Neural cell (in vitro differentiated cells): ENCODE measurements at regions not wholly inside any gene's neighbourhood (a gene's known extent, or its start where the extent isn't known, plus 50 kb on each side); places are given as distances from the start of the nearest gene placed in this dataset.

ENCODE experiments used
- H2AFZ ChIP-seq: fragments of 200-600, 300-800 bp; sonication (generic), shearing (Covaris generic); 2 replicates; pipeline ENCODE4 v1.6.0; 2014; ENCODE audit warnings: low read depth, mild to moderate bottlenecking, antibody characterized with exemption, low read length, moderate library complexity
- H3F3A ChIP-seq: fragments of 200-600 bp; shearing (Covaris generic); 2 replicates; pipeline ENCODE4 v1.6.1; 2016; ENCODE audit warnings: mild to moderate bottlenecking, moderate library complexity, mixed read lengths, antibody characterized with exemption, low read length; ENCODE audit not compliant: insufficient read depth, poor library complexity, severe bottlenecking
- H3K27ac ChIP-seq: fragments of 200-600, 300-800 bp; sonication (generic), shearing (Covaris generic); 2 replicates; pipeline ENCODE4 v1.5.1; 2014; ENCODE audit warnings: mild to moderate bottlenecking, low read length, moderate library complexity
- H3K27me3 ChIP-seq: fragments of 300-800, 200-600 bp; sonication (generic), shearing (Covaris generic); 2 replicates; pipeline ENCODE4 v1.6.0; 2014; ENCODE audit warnings: mild to moderate bottlenecking, low read depth, low read length, moderate library complexity; ENCODE audit not compliant: insufficient read depth
- H3K36me3 ChIP-seq: fragments of 300-800, 200-600 bp; sonication (generic), shearing (Covaris generic); 2 replicates; pipeline ENCODE4 v1.5.1; 2014; ENCODE audit warnings: mild to moderate bottlenecking, antibody characterized with exemption, low read length, moderate library complexity; ENCODE audit not compliant: insufficient read depth
- H3K4me2 ChIP-seq: fragments of 300-800, 200-600 bp; sonication (generic), shearing (Covaris generic); 2 replicates; pipeline ENCODE4 v1.6.0; 2014; ENCODE audit warnings: mild to moderate bottlenecking, low read length
- H3K4me3 ChIP-seq: fragments of 300-800, 200-600 bp; sonication (generic), shearing (Covaris generic); 2 replicates; pipeline ENCODE4 v1.5.1; 2014; ENCODE audit warnings: mild to moderate bottlenecking, low read length, moderate library complexity
- H3K79me2 ChIP-seq: fragments of 200-600 bp; shearing (Covaris generic); replicated peaks from 2 replicates; pipeline ENCODE4 v1.6.0; 2014; ENCODE audit warnings: mild to moderate bottlenecking, low read length, moderate library complexity; ENCODE audit not compliant: insufficient read depth
- H3K9ac ChIP-seq: fragments of 300-800, 200-600 bp; sonication (generic), shearing (Covaris generic); 2 replicates; pipeline ENCODE4 v1.6.1; 2016; ENCODE audit warnings: mild to moderate bottlenecking, low read length, mixed read lengths
- H3K9me2 ChIP-seq: fragments of 200-600 bp; shearing (Covaris generic); 2 replicates; pipeline ENCODE4 v1.6.1; 2016; ENCODE audit warnings: mild to moderate bottlenecking, low read length, mixed read lengths; ENCODE audit not compliant: insufficient read depth
- H3K9me3 ChIP-seq: fragments of 200-600, 300-800 bp; sonication (generic), shearing (Covaris generic); 2 replicates; pipeline ENCODE4 v1.6.1; 2016; ENCODE audit warnings: mild to moderate bottlenecking, mixed run types, low read length, moderate library complexity, mixed read lengths
- H4K20me1 ChIP-seq: fragments of 200-600 bp; shearing (Covaris generic); 2 replicates; pipeline ENCODE4 v1.6.1; 2016; ENCODE audit warnings: mild to moderate bottlenecking, mixed run types; ENCODE audit not compliant: insufficient read depth
- CTCF ChIP-seq: fragments of 450-650 bp; IDR thresholded peaks from 2 replicates; pipeline ENCODE4 v1.5.1; 2014; ENCODE audit warnings: antibody characterized with exemption, mild to moderate bottlenecking, moderate library complexity; ENCODE audit not compliant: poor library complexity, severe bottlenecking
- EP300 ChIP-seq: fragments of 450-650 bp; conservative IDR thresholded peaks from 2 replicates; pipeline ENCODE4 v1.6.1; 2014; ENCODE audit warnings: antibody characterized with exemption, mild to moderate bottlenecking, moderate library complexity; ENCODE audit not compliant: poor library complexity, severe bottlenecking
- EZH2 ChIP-seq: fragments of 200-600, 300-800 bp; shearing (Covaris generic), sonication (generic); IDR thresholded peaks from 2 replicates; pipeline ENCODE4 v1.6.1; 2014; ENCODE audit warnings: antibody characterized with exemption, low read length, borderline replicate concordance, mild to moderate bottlenecking; ENCODE audit not compliant: insufficient read depth, poor library complexity, severe bottlenecking
- MXI1 ChIP-seq: fragments of 450-650 bp; conservative IDR thresholded peaks from 2 replicates; pipeline ENCODE4 v1.6.1; 2014; ENCODE audit warnings: antibody characterized with exemption, mild to moderate bottlenecking; ENCODE audit not compliant: poor library complexity, severe bottlenecking
- POLR2AphosphoS5 ChIP-seq: IDR thresholded peaks from 2 replicates; pipeline ENCODE4 v1.6.1; 2012
- RAD21 ChIP-seq: fragments of 450-650 bp; conservative IDR thresholded peaks from 2 replicates; pipeline ENCODE4 v1.6.1; 2014; ENCODE audit warnings: antibody characterized with exemption, mild to moderate bottlenecking, moderate library complexity
- REST ChIP-seq: IDR thresholded peaks from 2 replicates; pipeline ENCODE4 v1.6.1; 2012; ENCODE audit warnings: borderline replicate concordance
- SMC3 ChIP-seq: fragments of 450-650 bp; conservative IDR thresholded peaks from 2 replicates; pipeline ENCODE4 v1.6.1; 2014; ENCODE audit warnings: antibody characterized with exemption, mild to moderate bottlenecking, moderate library complexity; ENCODE audit not compliant: poor library complexity
- TAF1 ChIP-seq: IDR thresholded peaks from 2 replicates; pipeline ENCODE4 v1.6.1; 2012; ENCODE audit warnings: low read depth

- Histone ChIP-seq H3K9me2 (no peaks in the 10 kb centered on the region), H3K27me3 (no peaks in the 10 kb centered on the region), H3K79me2 (no peaks in the 10 kb centered on the region), H3K36me3 (no peaks in the 10 kb centered on the region), H2AFZ (no peak overlapping the region), H3F3A (no peaks in the 10 kb centered on the region), H3K4me2 (no peak overlapping the region), H4K20me1 (no peaks in the 10 kb centered on the region), H3K9ac (no peak overlapping the region), H3K4me3 (no peak overlapping the region), H3K27ac (no peak overlapping the region), H3K9me3 (no peaks in the 10 kb centered on the region)
- no peak for TF ChIP-seq CTCF
- TF ChIP-seq EZH2 = no peak
- TF ChIP-seq POLR2AphosphoS5 = no peak
- TF ChIP-seq MXI1 = no peak
- no peak for TF ChIP-seq SMC3
- no peak for TF ChIP-seq EP300
- no peak for TF ChIP-seq TAF1
- no peak for TF ChIP-seq RAD21
- TF ChIP-seq REST = no peak
Measured at GRCh38 chr6:169131390-169131789, 122.3 kb downstream of the THBS2 start.

GRCh38 chr6:169130113-169130512 lies 123.5 kb downstream of the THBS2 start:
- no peak overlapping the region for H3K9ac ChIP-seq
- no peaks in the 10 kb centered on the region for H3K79me2 ChIP-seq
- no peaks in the 10 kb centered on the region for H3F3A ChIP-seq
- H3K27ac ChIP-seq = no peak overlapping the region
- no peak overlapping the region for H3K4me3 ChIP-seq
- no peaks in the 10 kb centered on the region for H3K9me2 ChIP-seq
- H3K27me3 ChIP-seq = no peaks in the 10 kb centered on the region
- no peak overlapping the region for H2AFZ ChIP-seq
- no peaks in the 10 kb centered on the region for H3K9me3 ChIP-seq
- H4K20me1 ChIP-seq = no peaks in the 10 kb centered on the region
- TF ChIP-seq MXI1 = no peak
- no peak for TF ChIP-seq POLR2AphosphoS5
- TF ChIP-seq REST = no peak
- TF ChIP-seq EP300 = no peak
- no peak for TF ChIP-seq RAD21
- TF ChIP-seq CTCF = no peak
- no peak for TF ChIP-seq TAF1
- TF ChIP-seq SMC3 = no peak
- TF ChIP-seq EZH2 = no peak
- H3K36me3 ChIP-seq = no peaks in the 10 kb centered on the region
- H3K4me2 ChIP-seq = no peak overlapping the region
